Right lobe of liver (tissue), 6 donors: ENCODE measurements at regions not wholly inside any gene's neighbourhood (a gene's known extent, or its start where the extent isn't known, plus 50 kb on each side); places are given as distances from the start of the nearest gene placed in this dataset.
"Not testable (repeated sequence)": the region's sequence is repeated elsewhere in the genome, so short reads cannot be mapped to it uniquely, and the experiment has no call there.

ENCODE experiments used
- ATAC-seq, 4 donors: fragments of 200-7000 bp; cut with Tn5 transposase; one replicate each; pipeline ENCODE4 v1.9.1; 2020; ENCODE audit warnings: mild to moderate bottlenecking in 4 of 4, moderate library complexity in 4 of 4
- DNase-seq, 3 donors: peaks; one replicate each; pipeline ENCODE4 v3.0.0-alpha.2; 2020
- H3K27ac ChIP-seq, 3 donors: fragments of 200-600 bp; one replicate each; pipeline ENCODE4 v1.8.0; 2022
- H3K27me3 ChIP-seq, 2 donors: fragments of 200-600 bp; one replicate each; pipeline ENCODE4 v1.8.0; 2022
- H3K36me3 ChIP-seq, 4 donors: fragments of 200-600 bp; sonication (generic) in 1 of 4; one replicate each; pipeline versions ENCODE4 v1.5.1 to v1.8.0; 2017 to 2022; ENCODE audit warnings: control low read depth in 1 of 4
- H3K4me1 ChIP-seq, 4 donors: fragments of 200-600 bp; sonication (generic) in 1 of 4; one replicate each; pipeline versions ENCODE4 v1.5.1 to v1.8.0; 2017 to 2022; ENCODE audit warnings: control low read depth in 1 of 4
- H3K4me3 ChIP-seq, 3 donors: fragments of 200-600 bp; one replicate each; pipeline ENCODE4 v1.8.0; 2022
- H3K9me3 ChIP-seq, 4 donors: fragments of 200-600 bp; sonication (generic) in 1 of 4; one replicate each; pipeline versions ENCODE4 v1.5.1 to v1.8.0; 2017 to 2022; ENCODE audit warnings: control low read depth in 1 of 4
- POLR2A ChIP-seq: fragments of 450-650 bp; IDR thresholded peaks from one replicate; pipeline ENCODE4 v1.6.1; 2017; ENCODE audit warnings: antibody characterized with exemption, mild to moderate bottlenecking
- WGBS: methylation state at CpG from one replicate; pipeline ENCODE4 v1.1.6; 2018; ENCODE audit warnings: low coverage, low lambda C conversion rate; ENCODE audit not compliant: insufficient coverage; ENCODE audit errors: missing lambda C conversion rate; 5-methylcytosine and 5-hydroxymethylcytosine counted together
- intact Hi-C, 2 donors: fragments of 100-400 bp; cut with DNase I; formaldehyde crosslinking; loops; one replicate each; pipeline versions ENCODE4 v1.11.2 to v1.14.1; 2022
- TF ChIP-seq, protein P1 (sequence below), 4 donors: fragments of 200-600 bp in 3 of 4; fragments of 450-650 bp in 1 of 4; IDR thresholded peaks; one replicate each; pipeline versions ENCODE4 v1.5.1 to v1.8.0; 2016 to 2022; ENCODE audit warnings: antibody characterized with exemption in 4 of 4, mild to moderate bottlenecking in 2 of 4
- donor health status: DM: no; HTN: yes; CAD: no.
- donor health status: DM: no; HTN: no; CAD: no.
- donor health status: DM: no; HTN: no; CAD: no.
- donor health status: DM: no; HTN: yes; CAD: no.
- donor health status: DM: no; HTN: yes; CAD: no.

DNA sequence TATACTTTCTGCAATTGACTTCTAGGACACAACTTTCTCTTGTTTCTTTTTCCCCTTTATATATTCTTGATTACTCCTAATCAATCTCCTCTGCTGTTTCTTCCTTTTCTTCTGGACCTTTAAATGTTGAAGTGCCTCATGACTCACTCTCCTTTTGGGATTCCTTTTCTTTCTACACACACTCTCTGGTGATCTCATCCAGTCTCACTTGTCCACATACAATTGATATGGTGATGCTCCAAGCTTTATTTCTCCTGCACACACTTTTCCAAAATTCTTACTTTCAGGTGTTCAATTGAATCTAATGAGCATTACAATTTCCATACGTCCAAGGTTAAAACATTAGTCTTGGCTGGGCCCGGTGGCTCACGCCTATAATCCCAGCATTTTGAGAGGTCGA lies 794.8 kb upstream of the EPHA5 start:
- DNase-seq = no peak
- intact Hi-C loops = no loop called here
- no peaks in the 10 kb centered on the region for H3K36me3 ChIP-seq
- H3K27me3 ChIP-seq = no peaks in the 10 kb centered on the region
- WGBS = 41% methylated on average over 4 of the region's 4 CpGs
- no peak for TF ChIP-seq POLR2A
- TF ChIP-seq, protein P1, sequence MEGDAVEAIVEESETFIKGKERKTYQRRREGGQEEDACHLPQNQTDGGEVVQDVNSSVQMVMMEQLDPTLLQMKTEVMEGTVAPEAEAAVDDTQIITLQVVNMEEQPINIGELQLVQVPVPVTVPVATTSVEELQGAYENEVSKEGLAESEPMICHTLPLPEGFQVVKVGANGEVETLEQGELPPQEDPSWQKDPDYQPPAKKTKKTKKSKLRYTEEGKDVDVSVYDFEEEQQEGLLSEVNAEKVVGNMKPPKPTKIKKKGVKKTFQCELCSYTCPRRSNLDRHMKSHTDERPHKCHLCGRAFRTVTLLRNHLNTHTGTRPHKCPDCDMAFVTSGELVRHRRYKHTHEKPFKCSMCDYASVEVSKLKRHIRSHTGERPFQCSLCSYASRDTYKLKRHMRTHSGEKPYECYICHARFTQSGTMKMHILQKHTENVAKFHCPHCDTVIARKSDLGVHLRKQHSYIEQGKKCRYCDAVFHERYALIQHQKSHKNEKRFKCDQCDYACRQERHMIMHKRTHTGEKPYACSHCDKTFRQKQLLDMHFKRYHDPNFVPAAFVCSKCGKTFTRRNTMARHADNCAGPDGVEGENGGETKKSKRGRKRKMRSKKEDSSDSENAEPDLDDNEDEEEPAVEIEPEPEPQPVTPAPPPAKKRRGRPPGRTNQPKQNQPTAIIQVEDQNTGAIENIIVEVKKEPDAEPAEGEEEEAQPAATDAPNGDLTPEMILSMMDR (IDR thresholded peaks at IDR 0.05) = no peak
- no peaks in the 10 kb centered on the region for H3K9me3 ChIP-seq
- no peak for ATAC-seq
- H3K4me1 ChIP-seq = no peaks in the 10 kb centered on the region
- H3K27ac ChIP-seq = no peak overlapping the region
- H3K4me3 ChIP-seq = no peak overlapping the region

DNA sequence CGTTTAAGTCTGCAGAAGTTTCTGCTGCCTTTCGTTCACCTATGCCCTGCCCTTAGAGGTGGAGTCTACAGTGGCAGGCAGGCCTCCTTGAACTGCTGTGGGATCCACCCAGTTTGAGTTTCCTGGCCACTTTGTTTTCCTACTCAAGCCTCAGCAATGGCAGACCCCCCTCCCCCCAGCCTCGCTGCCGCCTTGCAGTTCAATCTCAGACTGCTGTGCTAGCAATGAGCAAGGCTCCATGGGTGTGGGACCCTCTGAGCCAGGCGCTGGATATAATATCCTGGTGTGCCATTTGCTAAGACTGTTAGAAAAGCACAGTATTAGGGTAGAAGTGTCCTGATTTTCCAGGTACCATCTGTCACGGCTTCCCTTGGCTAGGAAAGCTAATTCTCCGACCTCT lies 792.6 kb upstream of the EPHA5 start:
- DNase-seq, ATAC-seq, H3K4me1 ChIP-seq, intact Hi-C loops, H3K27me3 ChIP-seq, H3K4me3 ChIP-seq, H3K27ac ChIP-seq, H3K36me3 ChIP-seq, H3K9me3 ChIP-seq: not testable (repeated sequence)
- WGBS = 61% methylated on average over 5 of the region's 7 CpGs

DNA sequence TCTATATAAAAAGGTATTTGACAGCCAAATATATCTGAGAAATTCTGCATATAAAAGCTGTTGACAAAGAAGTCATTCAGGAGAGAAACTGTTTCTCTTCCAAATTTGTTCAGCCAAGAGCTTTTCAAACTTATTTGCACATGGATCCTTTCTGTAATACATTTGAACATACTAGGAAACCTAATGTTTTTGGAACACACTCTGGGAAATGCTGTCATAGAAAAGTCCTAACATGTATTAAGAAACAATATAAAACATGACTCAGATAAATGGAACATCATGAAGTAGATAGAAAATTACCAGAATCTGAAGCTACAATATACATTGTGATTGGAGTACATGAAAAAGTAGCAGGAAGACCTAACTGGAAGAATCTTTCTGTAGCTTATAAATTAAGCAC lies 781.5 kb upstream of the EPHA5 start:
- ATAC-seq (no peak), DNase-seq (no peak)
- Histone ChIP-seq H3K4me1 (no peaks in the 10 kb centered on the region), H3K36me3 (no peaks in the 10 kb centered on the region), H3K4me3 (no peak overlapping the region), H3K9me3 (no peaks in the 10 kb centered on the region), H3K27ac (no peak overlapping the region), H3K27me3 (no peaks in the 10 kb centered on the region)
- intact Hi-C loops = no loop called here
- TF ChIP-seq POLR2A = no peak
- TF ChIP-seq, protein P1 (IDR thresholded peaks at IDR 0.05) = no peak

DNA sequence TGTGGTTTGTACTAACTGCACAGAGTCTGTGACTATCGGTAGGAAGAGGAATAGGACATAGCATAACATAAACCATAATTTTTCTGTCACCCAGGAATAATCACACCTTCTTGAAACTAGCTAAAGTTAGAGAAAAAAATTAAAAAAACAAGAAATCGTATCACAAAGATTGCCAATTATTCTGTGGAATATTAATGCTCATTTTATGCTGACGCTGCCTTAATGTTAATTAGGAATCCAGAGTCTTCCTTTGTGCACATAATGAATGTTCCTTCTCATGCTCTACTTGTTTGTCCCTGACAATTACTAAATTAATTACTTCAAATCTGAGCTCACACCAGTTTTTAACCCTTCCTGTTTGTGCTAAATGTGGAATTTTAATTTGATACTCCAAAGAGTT lies 772.7 kb upstream of the EPHA5 start:
- ATAC-seq (no peak), DNase-seq (no peak)
- intact Hi-C loops = no loop called here
- TF ChIP-seq, protein P1 (IDR thresholded peaks at IDR 0.05) = no peak
- TF ChIP-seq POLR2A = no peak
- H3K36me3 ChIP-seq = no peaks in the 10 kb centered on the region
- no peak overlapping the region for H3K27ac ChIP-seq
- H3K4me3 ChIP-seq = no peak overlapping the region
- no peaks in the 10 kb centered on the region for H3K4me1 ChIP-seq
- no peaks in the 10 kb centered on the region for H3K27me3 ChIP-seq
- no peaks in the 10 kb centered on the region for H3K9me3 ChIP-seq
- 64% methylated on average over 3 of the region's 3 CpGs for WGBS

DNA sequence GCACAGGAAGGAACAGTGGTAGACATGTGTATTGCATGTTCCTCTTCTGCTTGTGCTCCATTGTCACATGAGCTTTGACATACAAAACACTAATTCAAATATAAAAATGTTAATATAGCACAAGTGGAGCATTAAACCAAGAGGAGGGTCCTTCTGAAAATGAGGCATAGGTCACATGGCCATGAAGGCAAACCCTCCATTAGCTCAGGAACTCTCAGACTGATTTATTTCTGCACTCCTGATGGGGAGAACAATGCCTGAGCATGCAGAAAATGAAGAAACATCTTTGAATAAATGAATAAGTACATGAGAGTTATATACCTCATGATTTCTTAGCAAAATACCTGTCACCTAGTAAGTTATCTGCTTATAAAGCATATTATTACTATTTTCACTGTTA lies 769.2 kb upstream of the EPHA5 start:
- no peak for ATAC-seq
- Histone ChIP-seq H3K27ac (no peak overlapping the region), H3K27me3 (no peaks in the 10 kb centered on the region), H3K9me3 (no peaks in the 10 kb centered on the region), H3K4me1 (no peaks in the 10 kb centered on the region), H3K4me3 (no peak overlapping the region), H3K36me3 (no peaks in the 10 kb centered on the region)
- DNase-seq = no peak
- intact Hi-C loops = no loop called here
- TF ChIP-seq, protein P1 (IDR thresholded peaks at IDR 0.05) = no peak
- TF ChIP-seq POLR2A = no peak
